Stimulated activated CD8-positive, alpha-beta memory T cell treated with anti-CD3 and anti-CD28 coated beads, Interleukin-15, amount 100 ng/mL, for 1 hour (primary cell): ENCODE measurements at regions not wholly inside any gene's neighbourhood (a gene's known extent, or its start where the extent isn't known, plus 50 kb on each side); places are given as distances from the start of the nearest gene placed in this dataset.

ENCODE experiments used
- DNase-seq: peaks from one replicate; pipeline ENCODE4 v3.0.0-alpha.2; 2020; ENCODE audit warnings: low read depth

GRCh38 chrX:2608638-2609430 is 82.3 kb upstream of the CD99 start:
- peak; percentile 63 for DNase-seq

GRCh38 chrX:2607113-2607512 is 84.0 kb upstream of the CD99 start:
- DNase-seq, result no peak

- no peak for DNase-seq
These were observed 90.5 kb upstream of the CD99 start for GRCh38 chrX:2600564-2600963.

GRCh38 chrX:2596555-2597255 is 94.4 kb upstream of the CD99 start:
- DNase-seq, result no peak

GRCh38 chrX:2596045-2596444 is 95.0 kb upstream of the CD99 start:
- DNase-seq, result no peak

- no peak for DNase-seq
These were observed 94.5 kb upstream of the DHRSX start for GRCh38 chrX:2595258-2595657.

- DNase-seq, result no peak
These were observed 93.7 kb upstream of the DHRSX start for GRCh38 chrX:2594491-2594890.

GRCh38 chrX:2592279-2592678 is 91.5 kb upstream of the DHRSX start:
- DNase-seq, result no peak

GRCh38 chrX:2589186-2590020 is 88.6 kb upstream of the DHRSX start:
- DNase-seq, result no peak

- no peak for DNase-seq
These were observed 87.3 kb upstream of the DHRSX start for GRCh38 chrX:2588049-2588448.

GRCh38 chrX:2587146-2587545 is 86.4 kb upstream of the DHRSX start:
- DNase-seq, result no peak

- DNase-seq, result no peak
These were observed 84.3 kb upstream of the DHRSX start for GRCh38 chrX:2585158-2585470.

GRCh38 chrX:2584251-2585157 is 83.7 kb upstream of the DHRSX start:
- no peak for DNase-seq

GRCh38 chrX:2583194-2584162 is 82.7 kb upstream of the DHRSX start:
- no peak for DNase-seq

- DNase-seq, result no peak
These were observed 81.9 kb upstream of the DHRSX start for GRCh38 chrX:2582667-2583066.

GRCh38 chrX:2581296-2581695 is 80.5 kb upstream of the DHRSX start:
- no peak for DNase-seq

- DNase-seq, result no peak
These were observed 78.1 kb upstream of the DHRSX start for GRCh38 chrX:2578864-2579263.

- DNase-seq, result no peak
These were observed 77.2 kb upstream of the DHRSX start for GRCh38 chrX:2577844-2578466.

- no peak for DNase-seq
These were observed 76.0 kb upstream of the DHRSX start for GRCh38 chrX:2576793-2577192.

- DNase-seq, result no peak
These were observed 73.5 kb upstream of the DHRSX start for GRCh38 chrX:2574271-2574670.
